GM12878 (cell line): ENCODE measurements at regions not wholly inside any gene's neighbourhood (a gene's known extent, or its start where the extent isn't known, plus 50 kb on each side); places are given as distances from the start of the nearest gene placed in this dataset.

Experiments used
- ATAC-seq: fragments of 200-7000 bp; cut with Tn5 transposase; 3 replicates; pipeline ENCODE4 v1.9.1; 2020; ENCODE audit warnings: mild to moderate bottlenecking, moderate library complexity
- BruUV-seq: library from RNA; stranded (reverse); fragments of 400-500 nt; replicated peaks from 2 replicates; lab custom pipeline; 2021; lab: Mats Ljungman, UMichigan
- CTCF ChIA-PET: fragments of 300-600 bp; sonication (Branson Sonifier 250); formaldehyde crosslinking; extraction: SDS; loops from one replicate; lab custom pipeline; 2021; ENCODE audit warnings: inconsistent platforms; lab: Yijun Ruan, JAX
- POLR2A ChIA-PET: fragments of 350-600 bp; formaldehyde crosslinking; extraction: SDS; loops from one replicate; lab custom pipeline; 2021; ENCODE audit warnings: inconsistent platforms; lab: Charles Lee
- RAD21 ChIA-PET: fragments of 300-600 bp; sonication (Branson Sonifier 250); formaldehyde crosslinking; loops from one replicate; lab custom pipeline; 2023; ENCODE audit warnings: antibody characterized with exemption; ENCODE audit not compliant: unreplicated experiment; lab: Charles Lee
- SMC1A ChIA-PET: fragments of 300-600 bp; sonication (Branson Sonifier 250); formaldehyde crosslinking; loops from one replicate; lab custom pipeline; 2023; ENCODE audit not compliant: unreplicated experiment, uncharacterized antibody; lab: Charles Lee
- DNase-seq: peaks from one replicate; pipeline ENCODE4 v3.0.0-alpha.2; 2011; ENCODE audit warnings: low read depth, low spot score
- FAIRE-seq: peaks from 3 replicates; lab custom pipeline; 2011; peaks lifted over from hg19 to GRCh38; lab: Jason Lieb, UNC
- H2AFZ ChIP-seq: 2 replicates; pipeline ENCODE4 v1.6.0; 2011; ENCODE audit warnings: low read depth, low read length, control low read depth; ENCODE audit not compliant: control insufficient read depth
- H3K27ac ChIP-seq: 2 replicates; pipeline ENCODE4 v1.5.1; 2011; ENCODE audit warnings: control low read depth; ENCODE audit not compliant: control insufficient read depth, insufficient read depth
- H3K27me3 ChIP-seq, 2 experiments: replicated peaks in 1 of 2; 2 replicates each; pipeline versions ENCODE4 v1.6.0 to v1.6.1; 2011; ENCODE audit warnings: low read length in 1 of 2; ENCODE audit not compliant: control insufficient read depth in 2 of 2, insufficient read depth in 2 of 2
- H3K36me3 ChIP-seq, 2 experiments: 2 replicates each; pipeline ENCODE4 v1.5.1; 2011; ENCODE audit warnings: low read length in 1 of 2; ENCODE audit not compliant: control insufficient read depth in 2 of 2, insufficient read depth in 2 of 2
- H3K4me1 ChIP-seq: 2 replicates; pipeline ENCODE4 v1.6.1; 2011; ENCODE audit warnings: mild to moderate bottlenecking, low read length, moderate library complexity, mixed read lengths; ENCODE audit not compliant: control insufficient read depth, insufficient read depth
- H3K4me2 ChIP-seq: 2 replicates; pipeline ENCODE4 v1.6.0; 2011; ENCODE audit warnings: control low read depth; ENCODE audit not compliant: control insufficient read depth, insufficient read depth
- H3K4me3 ChIP-seq: fragments of 200-600 bp; sonication (generic); 2 replicates; pipeline ENCODE4 v1.5.1; 2016
- H3K79me2 ChIP-seq: 2 replicates; pipeline ENCODE4 v1.6.0; 2011; ENCODE audit warnings: low read length; ENCODE audit not compliant: control insufficient read depth, insufficient read depth
- H3K9ac ChIP-seq: 2 replicates; pipeline ENCODE4 v1.8.0; 2011; ENCODE audit warnings: low read length, control low read depth, mixed read lengths; ENCODE audit not compliant: control insufficient read depth, insufficient read depth
- H3K9me3 ChIP-seq: replicated peaks from 3 replicates; pipeline ENCODE4 v1.5.1; 2011; ENCODE audit warnings: mild to moderate bottlenecking, low read length; ENCODE audit not compliant: control insufficient read depth, insufficient read depth
- H4K20me1 ChIP-seq: 2 replicates; pipeline ENCODE4 v1.6.0; 2011; ENCODE audit not compliant: control insufficient read depth, insufficient read depth
- BACH1 ChIP-seq: fragments of 450-650 bp; IDR thresholded peaks from 2 replicates; pipeline ENCODE4 v1.6.1; 2017; ENCODE audit warnings: mild to moderate bottlenecking, borderline replicate concordance
- BMI1 ChIP-seq: fragments of 450-650 bp; IDR thresholded peaks from 2 replicates; pipeline ENCODE4 v1.6.1; 2016; ENCODE audit warnings: mild to moderate bottlenecking, moderate library complexity, borderline replicate concordance
- CREB1 ChIP-seq: IDR thresholded peaks from 2 replicates; pipeline ENCODE4 v1.6.1; 2012; ENCODE audit warnings: low read depth, mild to moderate bottlenecking, inconsistent platforms
- EZH2 ChIP-seq: IDR thresholded peaks from 2 replicates; pipeline ENCODE4 v1.6.1; 2012; ENCODE audit warnings: low read depth, mild to moderate bottlenecking, control low read depth, inconsistent platforms, low read length, borderline replicate concordance; ENCODE audit not compliant: control insufficient read depth
- MYC ChIP-seq: IDR thresholded peaks from 2 replicates; pipeline ENCODE4 v1.6.1; 2011; ENCODE audit warnings: mild to moderate bottlenecking, low read length, moderate library complexity, inconsistent platforms; ENCODE audit not compliant: insufficient read depth, insufficient replicate concordance, insufficient read length, severe bottlenecking
- NFXL1 ChIP-seq: fragments of 450-650 bp; IDR thresholded peaks from 2 replicates; pipeline ENCODE4 v1.6.1; 2017; ENCODE audit warnings: antibody characterized with exemption, mild to moderate bottlenecking, borderline replicate concordance
- NRF1 ChIP-seq: conservative IDR thresholded peaks from 2 replicates; pipeline ENCODE4 v1.6.1; 2011; ENCODE audit warnings: mild to moderate bottlenecking, low read depth, low read length, improper control_type of control experiment
- RAD21 ChIP-seq: IDR thresholded peaks from 2 replicates; pipeline ENCODE4 v1.6.1; 2011; ENCODE audit warnings: mild to moderate bottlenecking, low read depth, low read length, moderate library complexity; ENCODE audit not compliant: insufficient read depth
- SPI1 ChIP-seq: IDR thresholded peaks from 2 replicates; pipeline ENCODE4 v1.6.1; 2011; ENCODE audit warnings: low read depth, mild to moderate bottlenecking, low read length, moderate library complexity, borderline replicate concordance; ENCODE audit not compliant: insufficient read depth
- STAT3 ChIP-seq: IDR thresholded peaks from 2 replicates; pipeline ENCODE4 v1.6.1; 2011; ENCODE audit warnings: low read depth, low read length, improper control_type of control experiment
- TAF1 ChIP-seq: IDR thresholded peaks from 2 replicates; pipeline ENCODE4 v1.6.1; 2011; ENCODE audit warnings: mild to moderate bottlenecking, low read depth, low read length, borderline replicate concordance
- YBX1 ChIP-seq: fragments of 450-650 bp; IDR thresholded peaks from 2 replicates; pipeline ENCODE4 v1.6.1; 2016; ENCODE audit warnings: antibody characterized with exemption
- YY1 ChIP-seq: IDR thresholded peaks from 2 replicates; pipeline ENCODE4 v1.6.1; 2011; ENCODE audit warnings: low read depth, mild to moderate bottlenecking, low read length
- ZNF217 ChIP-seq: fragments of 450-650 bp; IDR thresholded peaks from 2 replicates; pipeline ENCODE4 v1.6.1; 2017; ENCODE audit warnings: antibody characterized with exemption, mild to moderate bottlenecking
- WGBS: methylation state at CpG from one replicate; pipeline ENCODE4 v1.1.6; 2016; ENCODE audit warnings: low lambda C conversion rate; ENCODE audit not compliant: insufficient replicate concordance, insufficient coverage; ENCODE audit errors: missing lambda C conversion rate; 5-methylcytosine and 5-hydroxymethylcytosine counted together
- in situ Hi-C: fragments of 300-500 bp; cut with MboI; formaldehyde crosslinking; loops from 9 replicates; pipeline ENCODE4 v1.14.3; 2018; ENCODE audit warnings: mixed read lengths
- intact Hi-C: fragments of 100-400 bp; cut with micrococcal nuclease; formaldehyde crosslinking; loops from one replicate; pipeline ENCODE4 v1.14.2; 2022; ENCODE audit not compliant: unreplicated experiment
- TF ChIP-seq, protein P1 (sequence below): IDR thresholded peaks from 2 replicates; pipeline ENCODE4 v1.6.1; 2012; ENCODE audit warnings: low read depth, low read length, improper control_type of control experiment
- TF ChIP-seq, protein P2 (sequence below): IDR thresholded peaks from 2 replicates; pipeline ENCODE4 v1.6.1; 2011; ENCODE audit warnings: low read depth, low read length, improper control_type of control experiment, borderline replicate concordance
- TF ChIP-seq, protein P3 (sequence below): fragments of 450-650 bp; IDR thresholded peaks from 2 replicates; pipeline ENCODE4 v1.6.1; 2018; ENCODE audit warnings: mild to moderate bottlenecking, low read depth, moderate library complexity; ENCODE audit not compliant: partially characterized antibody

DNA sequence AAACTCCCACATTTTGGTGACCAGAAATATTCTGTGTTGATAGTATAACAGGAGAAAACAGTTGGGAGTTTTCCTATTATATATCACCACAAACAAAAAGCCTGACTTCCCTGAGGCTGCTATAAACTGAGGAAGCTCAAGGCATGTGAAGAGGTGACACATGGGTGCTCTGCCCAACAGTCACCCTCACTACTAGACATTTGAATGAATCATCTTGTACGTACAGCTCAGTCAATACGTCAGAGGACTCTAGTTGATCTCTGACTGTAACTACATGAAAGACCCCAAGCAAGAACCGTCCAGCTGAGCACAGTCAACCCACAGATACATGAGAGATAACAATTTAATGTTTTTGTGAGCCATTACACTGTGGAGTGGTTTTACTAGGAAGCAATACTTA, 338.3 kb upstream of the ATP11B start (continued):
- TF ChIP-seq SPI1 (no peak), YBX1 (no peak), CREB1 (no peak), NFXL1 (no peak), YY1 (no peak), TAF1 (no peak), NRF1 (no peak), BMI1 (no peak), BACH1 (no peak), ZNF217 (no peak)
- TF ChIP-seq, protein P1, sequence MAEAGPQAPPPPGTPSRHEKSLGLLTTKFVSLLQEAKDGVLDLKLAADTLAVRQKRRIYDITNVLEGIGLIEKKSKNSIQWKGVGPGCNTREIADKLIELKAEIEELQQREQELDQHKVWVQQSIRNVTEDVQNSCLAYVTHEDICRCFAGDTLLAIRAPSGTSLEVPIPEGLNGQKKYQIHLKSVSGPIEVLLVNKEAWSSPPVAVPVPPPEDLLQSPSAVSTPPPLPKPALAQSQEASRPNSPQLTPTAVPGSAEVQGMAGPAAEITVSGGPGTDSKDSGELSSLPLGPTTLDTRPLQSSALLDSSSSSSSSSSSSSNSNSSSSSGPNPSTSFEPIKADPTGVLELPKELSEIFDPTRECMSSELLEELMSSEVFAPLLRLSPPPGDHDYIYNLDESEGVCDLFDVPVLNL, result no peak
- TF ChIP-seq, protein P2, sequence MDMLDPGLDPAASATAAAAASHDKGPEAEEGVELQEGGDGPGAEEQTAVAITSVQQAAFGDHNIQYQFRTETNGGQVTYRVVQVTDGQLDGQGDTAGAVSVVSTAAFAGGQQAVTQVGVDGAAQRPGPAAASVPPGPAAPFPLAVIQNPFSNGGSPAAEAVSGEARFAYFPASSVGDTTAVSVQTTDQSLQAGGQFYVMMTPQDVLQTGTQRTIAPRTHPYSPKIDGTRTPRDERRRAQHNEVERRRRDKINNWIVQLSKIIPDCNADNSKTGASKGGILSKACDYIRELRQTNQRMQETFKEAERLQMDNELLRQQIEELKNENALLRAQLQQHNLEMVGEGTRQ, result no peak

DNA sequence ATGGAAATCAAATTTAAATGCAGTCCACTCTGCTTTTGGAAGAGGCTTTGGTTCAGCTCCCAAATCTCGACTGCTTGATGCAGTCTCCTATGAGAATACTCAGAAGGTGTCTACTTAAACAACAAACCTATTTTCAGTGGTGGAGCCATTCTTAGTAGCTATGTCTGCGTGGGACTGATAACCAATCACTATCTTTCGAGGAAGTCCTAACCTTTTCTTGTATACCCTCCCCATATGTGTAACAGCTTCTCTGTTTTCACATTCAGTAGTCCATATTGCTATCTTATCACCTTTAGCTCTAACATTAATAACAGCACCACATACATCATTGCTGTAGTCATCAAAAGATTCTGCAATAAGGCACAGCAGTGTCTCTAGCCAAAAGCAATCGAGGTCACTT, 333.0 kb upstream of the ATP11B start:
- H3K4me3 ChIP-seq, result no peak overlapping the region
- no peak for TF ChIP-seq STAT3
- no peak for TF ChIP-seq TAF1
- TF ChIP-seq, protein P3, sequence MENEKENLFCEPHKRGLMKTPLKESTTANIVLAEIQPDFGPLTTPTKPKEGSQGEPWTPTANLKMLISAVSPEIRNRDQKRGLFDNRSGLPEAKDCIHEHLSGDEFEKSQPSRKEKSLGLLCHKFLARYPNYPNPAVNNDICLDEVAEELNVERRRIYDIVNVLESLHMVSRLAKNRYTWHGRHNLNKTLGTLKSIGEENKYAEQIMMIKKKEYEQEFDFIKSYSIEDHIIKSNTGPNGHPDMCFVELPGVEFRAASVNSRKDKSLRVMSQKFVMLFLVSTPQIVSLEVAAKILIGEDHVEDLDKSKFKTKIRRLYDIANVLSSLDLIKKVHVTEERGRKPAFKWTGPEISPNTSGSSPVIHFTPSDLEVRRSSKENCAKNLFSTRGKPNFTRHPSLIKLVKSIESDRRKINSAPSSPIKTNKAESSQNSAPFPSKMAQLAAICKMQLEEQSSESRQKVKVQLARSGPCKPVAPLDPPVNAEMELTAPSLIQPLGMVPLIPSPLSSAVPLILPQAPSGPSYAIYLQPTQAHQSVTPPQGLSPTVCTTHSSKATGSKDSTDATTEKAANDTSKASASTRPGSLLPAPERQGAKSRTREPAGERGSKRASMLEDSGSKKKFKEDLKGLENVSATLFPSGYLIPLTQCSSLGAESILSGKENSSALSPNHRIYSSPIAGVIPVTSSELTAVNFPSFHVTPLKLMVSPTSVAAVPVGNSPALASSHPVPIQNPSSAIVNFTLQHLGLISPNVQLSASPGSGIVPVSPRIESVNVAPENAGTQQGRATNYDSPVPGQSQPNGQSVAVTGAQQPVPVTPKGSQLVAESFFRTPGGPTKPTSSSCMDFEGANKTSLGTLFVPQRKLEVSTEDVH, result no peak
- TF ChIP-seq EZH2, result no peak
- TF ChIP-seq MYC, result no peak
- TF ChIP-seq RAD21, result no peak

More for the DNA sequence above, 333.0 kb upstream of the ATP11B start:
- ChIA-PET CTCF (no interaction called here), POLR2A (no interaction called here), SMC1A (no interaction called here), RAD21 (no interaction called here)
- Histone ChIP-seq H3K4me1 (no peaks in the 10 kb centered on the region), H3K9ac (no peak overlapping the region), H3K9me3 (no peaks in the 10 kb centered on the region), H3K27ac (no peak overlapping the region), H3K79me2 (no peaks in the 10 kb centered on the region), H3K27me3 (no peaks in the 10 kb centered on the region), H3K4me2 (no peak overlapping the region), H3K36me3 (no peaks in the 10 kb centered on the region), H4K20me1 (no peaks in the 10 kb centered on the region), H2AFZ (no peak overlapping the region)
- FAIRE-seq, result no peak
- 5% methylated on average over 4 of the region's 4 CpGs for WGBS
- ATAC-seq, result no peak
- in situ Hi-C loops, result no loop called here
- DNase-seq, result no peak
- intact Hi-C loops, result no loop called here
- BruUV-seq, result no TSS peak
